ENCODE measurements at regions not wholly inside any gene's neighbourhood (a gene's known extent, or its start where the extent isn't known, plus 50 kb on each side); places are given as distances from the start of the nearest gene placed in this dataset.
A peak's percentile ranks its signal among the peaks of the same experiment; 100 is the strongest.

DNA sequence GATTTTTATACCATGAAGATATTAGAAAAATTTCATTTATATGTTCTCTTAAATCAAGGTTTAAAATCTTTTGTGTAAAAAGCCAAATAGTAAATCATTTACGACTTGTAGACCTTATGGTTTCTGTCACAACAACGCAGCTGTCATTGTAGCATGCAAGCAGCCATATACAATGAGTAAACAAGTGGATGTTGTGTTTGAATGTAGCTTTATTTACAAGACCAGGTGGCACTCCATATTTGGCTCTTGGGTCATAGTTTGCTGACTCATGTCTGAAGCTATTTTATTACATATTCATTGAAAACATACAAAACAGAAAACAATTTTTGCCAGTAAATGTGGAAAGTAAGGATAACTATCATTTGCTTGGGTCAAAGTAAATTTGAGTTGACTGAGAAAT, 930.8 kb downstream of the SLITRK5 start:
- FAIRE-seq (peak; percentile 29), DNase-seq (ENCODE audit: insufficient read length, low spot score) (no peak)
- no peak for TF ChIP-seq CTCF (IDR thresholded peaks at IDR 0.05; ENCODE audit: insufficient read depth, missing control alignments)

DNA sequence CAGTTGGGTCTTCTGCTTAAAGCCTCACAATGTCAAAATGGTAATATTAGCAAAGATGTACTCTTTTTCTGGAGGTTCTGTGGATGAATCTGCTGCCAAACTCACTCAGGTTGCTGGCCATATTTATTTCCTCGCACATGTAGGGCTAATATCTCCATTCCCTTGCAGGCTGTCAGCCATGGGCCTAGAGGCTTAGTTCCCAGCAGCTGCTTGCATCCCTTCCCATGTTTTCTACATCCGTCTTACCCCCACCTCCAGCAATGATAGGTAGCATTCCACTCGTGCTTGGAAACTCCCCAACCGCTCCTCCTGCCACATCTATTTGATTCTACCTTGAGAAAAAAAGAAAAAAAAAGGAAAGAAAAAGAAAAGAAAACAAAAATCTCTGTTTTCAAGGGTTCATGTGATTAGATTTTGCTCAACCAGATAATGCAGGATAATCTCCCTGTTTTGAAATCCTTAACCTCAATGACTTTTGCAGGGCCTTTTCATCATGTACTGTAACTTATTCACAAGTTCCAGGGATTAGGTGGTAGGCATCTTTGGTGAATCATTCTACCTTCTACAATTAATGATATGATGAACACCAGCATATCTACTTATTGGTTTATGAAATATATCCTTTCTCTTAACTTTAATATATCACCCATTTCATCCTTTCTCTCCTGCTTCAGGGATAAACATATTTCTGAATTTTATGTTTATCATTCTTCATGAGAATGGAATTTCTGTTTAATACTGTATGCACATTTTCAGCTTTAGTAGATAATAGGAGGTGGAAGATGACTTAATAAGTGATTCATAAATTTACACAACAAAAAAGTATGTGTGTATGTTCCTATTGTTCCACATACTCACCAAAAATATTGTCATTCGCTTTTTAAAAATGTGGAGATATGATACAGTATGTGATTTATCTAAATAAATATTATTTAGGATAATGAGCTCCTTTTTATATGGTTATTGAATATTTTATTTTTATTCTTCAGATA, 931.9 kb downstream of the SLITRK5 start:
- DNase-seq (ENCODE audit: insufficient read length, low spot score), result no peak
- TF ChIP-seq CTCF (IDR thresholded peaks at IDR 0.05; ENCODE audit: insufficient read depth, missing control alignments), result no peak
- peak; percentile 72 for FAIRE-seq

DNA sequence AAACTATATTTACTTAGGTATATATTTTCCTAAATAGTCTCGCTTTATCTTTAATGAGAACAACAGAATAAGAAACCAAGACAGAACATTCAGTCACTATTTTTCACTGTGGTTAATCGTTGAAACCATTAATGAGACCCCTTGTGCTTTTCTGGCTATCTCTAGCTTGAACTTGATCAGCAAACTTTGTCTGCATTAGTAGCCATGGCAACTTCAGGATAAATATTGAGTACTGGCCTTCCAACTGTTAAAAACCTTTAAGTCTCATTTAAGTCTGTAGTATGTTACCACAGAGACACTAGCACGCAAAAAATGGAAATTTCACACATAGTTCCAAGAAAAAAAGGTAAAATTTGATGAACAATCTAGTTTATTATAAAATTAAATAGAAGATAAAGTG, 946.0 kb downstream of the SLITRK5 start:
- FAIRE-seq (peak; percentile 16), DNase-seq (ENCODE audit: insufficient read length, low spot score) (no peak)
- no peak for TF ChIP-seq CTCF (IDR thresholded peaks at IDR 0.05; ENCODE audit: insufficient read depth, missing control alignments)

DNA sequence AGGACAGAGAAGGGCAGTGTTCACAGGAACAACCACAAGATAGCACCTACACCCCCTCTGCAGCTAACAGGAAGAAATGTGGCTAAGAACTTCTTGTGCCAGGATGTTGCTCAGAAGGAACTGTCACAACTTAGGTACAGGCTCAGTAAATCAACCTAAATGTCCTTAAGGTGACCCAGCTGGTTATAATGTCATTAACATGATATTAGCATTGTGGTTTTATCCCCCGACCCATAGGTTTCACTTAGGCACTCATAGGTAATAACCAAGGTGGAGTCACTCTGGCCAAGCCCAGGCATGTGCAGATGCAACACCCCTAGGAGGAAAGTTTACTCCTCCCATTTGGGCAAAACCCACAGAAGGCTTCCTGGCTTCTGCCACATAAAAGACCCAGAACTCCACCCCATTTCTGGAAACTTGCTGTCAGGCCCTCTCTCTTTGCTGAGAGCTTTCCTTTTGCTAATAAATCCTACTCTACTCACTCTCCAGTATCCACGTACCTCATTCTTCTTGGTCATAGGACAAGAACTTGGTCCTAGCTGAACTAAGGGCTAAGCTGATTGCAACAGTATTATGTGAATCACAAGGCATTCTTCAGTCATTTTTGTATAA, 951.3 kb downstream of the SLITRK5 start:
- DNase-seq (ENCODE audit: insufficient read length, low spot score) (no peak), FAIRE-seq (no peak)
- TF ChIP-seq CTCF (IDR thresholded peaks at IDR 0.05; ENCODE audit: insufficient read depth, missing control alignments), result no peak

DNA sequence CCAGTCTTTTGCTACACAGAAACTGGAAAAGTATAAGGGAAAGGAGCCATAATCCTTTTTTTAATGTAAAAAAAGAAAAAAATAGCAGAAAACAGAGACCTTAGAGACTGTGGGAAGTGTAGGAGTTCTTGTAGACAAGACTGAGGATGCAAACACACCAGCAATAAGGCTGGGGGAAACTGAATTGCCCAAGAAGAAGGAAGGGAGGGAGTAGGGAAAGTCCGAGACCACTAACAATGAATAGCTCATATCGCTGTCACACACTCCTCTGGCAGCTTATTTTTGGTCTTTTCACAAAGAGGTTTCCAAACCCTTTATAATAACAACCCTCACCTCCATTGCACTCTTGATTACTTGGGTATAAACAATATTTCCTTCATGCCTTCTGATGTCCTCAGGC, 952.0 kb downstream of the SLITRK5 start:
- no peak for FAIRE-seq
- no peak for TF ChIP-seq CTCF (IDR thresholded peaks at IDR 0.05; ENCODE audit: insufficient read depth, missing control alignments)
- DNase-seq (ENCODE audit: insufficient read length, low spot score), result no peak

GRCh38 chr13:88627071-88627470, 955.9 kb downstream of the SLITRK5 start:
- no peak for TF ChIP-seq CTCF (IDR thresholded peaks at IDR 0.05; ENCODE audit: insufficient read depth, missing control alignments)
- no peak for DNase-seq (ENCODE audit: insufficient read length, low spot score)
- no peak for FAIRE-seq

DNA sequence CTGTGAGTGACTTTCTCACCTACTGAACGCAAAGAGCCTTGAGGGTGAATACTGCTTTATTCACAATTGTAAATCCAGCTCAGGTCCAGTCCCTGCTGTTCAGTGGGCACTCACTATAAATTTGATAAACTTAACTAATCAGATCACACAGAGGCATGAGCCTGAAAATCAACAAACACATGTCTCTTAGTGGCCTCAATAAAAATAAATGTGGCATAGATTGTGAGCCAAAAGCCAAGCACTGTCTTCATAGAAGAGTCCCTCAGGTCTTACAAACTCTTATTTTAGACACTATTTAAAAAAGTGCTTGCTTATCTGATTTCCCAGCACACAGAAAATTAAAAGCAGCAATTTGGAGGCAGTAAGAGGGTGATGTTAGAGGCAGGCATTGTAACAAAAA, 957.7 kb downstream of the SLITRK5 start:
- DNase-seq (ENCODE audit: insufficient read length, low spot score) (no peak), FAIRE-seq (no peak)
- TF ChIP-seq CTCF (IDR thresholded peaks at IDR 0.05; ENCODE audit: insufficient read depth, missing control alignments), result no peak
